Mesothelial cell of epicardium (in vitro differentiated cells): ENCODE measurements at regions not wholly inside any gene's neighbourhood (a gene's known extent, or its start where the extent isn't known, plus 50 kb on each side); places are given as distances from the start of the nearest gene placed in this dataset.

ENCODE experiments used
- DNase-seq, 2 experiments: peaks; one replicate each; pipeline ENCODE4 v3.0.0; 2021; ENCODE audit warnings: low spot score in 2 of 2; ENCODE audit not compliant: unreplicated experiment in 2 of 2
- H3K27ac Mint-ChIP-seq: 2 replicates; pipeline ENCODE4 v1.8.0; 2021; ENCODE audit warnings: mixed read lengths
- H3K27me3 Mint-ChIP-seq: 2 replicates; pipeline ENCODE4 v1.8.0; 2021; ENCODE audit warnings: low read depth, mixed read lengths
- H3K36me3 Mint-ChIP-seq: 2 replicates; pipeline ENCODE4 v1.8.0; 2021; ENCODE audit warnings: mixed read lengths
- H3K4me1 Mint-ChIP-seq: 2 replicates; pipeline ENCODE4 v1.8.0; 2021; ENCODE audit warnings: mixed read lengths
- H3K4me3 Mint-ChIP-seq: 2 replicates; pipeline ENCODE4 v1.8.0; 2021; ENCODE audit warnings: mild to moderate bottlenecking, moderate library complexity, mixed read lengths
- H3K9me3 Mint-ChIP-seq: 2 replicates; pipeline ENCODE4 v1.8.0; 2021; ENCODE audit warnings: mixed read lengths
- CTCF ChIP-seq: fragments of 200-600 bp; sonication (generic); IDR thresholded peaks from one replicate; pipeline ENCODE4 v1.5.0; 2021; ENCODE audit warnings: antibody characterized with exemption; ENCODE audit not compliant: unreplicated experiment

- peaks cover 11% of the 10 kb centered on the region for H3K27me3 Mint-ChIP-seq
- peaks cover 9% of the 10 kb centered on the region for H3K4me1 Mint-ChIP-seq
- no peak overlapping the region for H3K27ac Mint-ChIP-seq
- H3K4me3 Mint-ChIP-seq = no peak overlapping the region
- H3K9me3 Mint-ChIP-seq = peaks cover 22% of the 10 kb centered on the region
- TF ChIP-seq CTCF = no peak
- no peaks in the 10 kb centered on the region for H3K36me3 Mint-ChIP-seq
- DNase-seq = no peak
Measured at GRCh38 chr15:69553686-69554085, 101.1 kb downstream of the RPLP1 start.

- Mint-ChIP-seq H3K27me3 (peaks cover 4% of the 10 kb centered on the region), H3K9me3 (peaks cover 22% of the 10 kb centered on the region), H3K4me3 (no peak overlapping the region), H3K36me3 (no peaks in the 10 kb centered on the region), H3K4me1 (peaks cover 9% of the 10 kb centered on the region), H3K27ac (no peak overlapping the region)
- no peak for DNase-seq
- no peak for TF ChIP-seq CTCF
Measured at GRCh38 chr15:69554279-69554961, 101.8 kb downstream of the RPLP1 start.

DNA sequence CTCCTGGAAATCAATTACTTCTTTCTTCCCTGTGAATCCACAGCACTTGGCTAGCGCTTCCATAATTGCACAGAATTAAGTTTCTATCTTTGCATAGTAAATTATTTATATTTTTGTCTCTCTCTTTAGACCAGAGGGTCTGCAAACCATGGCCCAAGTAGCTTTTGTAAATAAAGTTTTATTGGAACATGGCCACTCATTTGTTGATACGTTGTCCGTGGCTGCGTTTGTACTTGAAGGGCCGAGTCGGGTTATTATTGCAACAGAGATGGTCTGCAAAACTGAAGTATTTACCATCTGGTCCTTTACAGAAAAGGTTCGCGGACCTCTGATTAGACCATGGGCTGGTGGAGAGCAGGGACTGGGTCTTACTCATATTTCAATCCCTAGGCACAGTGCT lies 102.5 kb downstream of the RPLP1 start:
- Mint-ChIP-seq H3K4me1 (peaks cover 9% of the 10 kb centered on the region), H3K36me3 (no peaks in the 10 kb centered on the region), H3K27ac (no peak overlapping the region), H3K4me3 (no peak overlapping the region), H3K9me3 (peaks cover 22% of the 10 kb centered on the region), H3K27me3 (no peaks in the 10 kb centered on the region)
- no peak for DNase-seq
- TF ChIP-seq CTCF = no peak

DNA sequence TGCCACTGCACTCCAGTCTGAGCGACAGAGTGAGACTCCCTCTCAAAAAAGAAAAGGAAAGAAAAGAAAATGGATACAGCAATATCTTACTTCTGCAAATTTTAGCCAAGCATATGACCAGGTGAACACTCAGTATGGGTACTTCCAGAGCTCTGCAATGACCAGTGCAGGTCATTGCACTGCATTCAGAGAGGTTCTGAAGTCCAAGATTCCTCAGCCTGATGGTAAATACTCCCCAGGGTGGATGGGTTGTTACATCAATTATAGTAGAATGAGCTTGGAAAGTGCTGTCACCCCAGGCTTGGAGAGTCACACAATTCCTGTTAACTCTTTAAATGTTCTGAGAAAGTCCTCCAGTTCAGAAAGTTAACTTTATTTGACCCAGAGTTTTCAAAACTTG lies 103.7 kb downstream of the RPLP1 start:
- no peak for DNase-seq
- Mint-ChIP-seq H3K4me3 (no peak overlapping the region), H3K27ac (no peak overlapping the region), H3K9me3 (peaks cover 15% of the 10 kb centered on the region), H3K27me3 (no peaks in the 10 kb centered on the region), H3K36me3 (no peaks in the 10 kb centered on the region), H3K4me1 (peaks cover 9% of the 10 kb centered on the region)
- no peak for TF ChIP-seq CTCF

GRCh38 chr15:69557020-69557706 lies 104.5 kb downstream of the RPLP1 start:
- no peak overlapping the region for H3K27ac Mint-ChIP-seq
- H3K4me1 Mint-ChIP-seq = peaks cover 9% of the 10 kb centered on the region
- no peaks in the 10 kb centered on the region for H3K36me3 Mint-ChIP-seq
- no peak for TF ChIP-seq CTCF
- H3K9me3 Mint-ChIP-seq = peaks cover 7% of the 10 kb centered on the region
- H3K4me3 Mint-ChIP-seq = no peak overlapping the region
- no peak for DNase-seq
- H3K27me3 Mint-ChIP-seq = no peaks in the 10 kb centered on the region
